Endothelial cell of umbilical vein (primary cell): ENCODE measurements at regions not wholly inside any gene's neighbourhood (a gene's known extent, or its start where the extent isn't known, plus 50 kb on each side); places are given as distances from the start of the nearest gene placed in this dataset.

ENCODE experiments used
- EZH2 ChIP-seq: IDR thresholded peaks from 2 replicates; pipeline ENCODE4 v1.6.1; 2012; ENCODE audit warnings: borderline replicate concordance, low read depth, mild to moderate bottlenecking, moderate library complexity, low read length, inconsistent platforms; ENCODE audit not compliant: severe bottlenecking
- GATA2 ChIP-seq: IDR thresholded peaks from 2 replicates; pipeline ENCODE4 v1.7.0; 2011; ENCODE audit warnings: low read depth, mild to moderate bottlenecking, moderate library complexity, mixed read lengths, low read length; ENCODE audit not compliant: insufficient read length, insufficient read depth
- POLR2A ChIP-seq: IDR thresholded peaks from 2 replicates; pipeline ENCODE4 v1.6.1; 2012; ENCODE audit warnings: low read depth, mild to moderate bottlenecking, control low read depth, low read length
- POLR2AphosphoS5 ChIP-seq: IDR thresholded peaks from 2 replicates; pipeline ENCODE4 v1.6.1; 2012; ENCODE audit warnings: low read depth, mild to moderate bottlenecking, control low read depth, low read length, moderate library complexity; ENCODE audit not compliant: insufficient read depth
- TF ChIP-seq, protein P1 (sequence below), 2 donors: IDR thresholded peaks; 1 replicate in 1 of 2; 2 replicates in 1 of 2; pipeline ENCODE4 v1.5.1; 2011; ENCODE audit warnings: low read length in 2 of 2, mild to moderate bottlenecking in 2 of 2, moderate library complexity in 2 of 2, control low read depth in 1 of 2, inconsistent platforms in 1 of 2, low read depth in 1 of 2; ENCODE audit not compliant: insufficient read depth in 1 of 2; ENCODE audit errors: extremely low read depth in 1 of 2
- TF ChIP-seq, protein P2 (sequence below): IDR thresholded peaks from 2 replicates; pipeline ENCODE4 v1.6.1; 2011; ENCODE audit not compliant: insufficient read depth, insufficient read length

DNA sequence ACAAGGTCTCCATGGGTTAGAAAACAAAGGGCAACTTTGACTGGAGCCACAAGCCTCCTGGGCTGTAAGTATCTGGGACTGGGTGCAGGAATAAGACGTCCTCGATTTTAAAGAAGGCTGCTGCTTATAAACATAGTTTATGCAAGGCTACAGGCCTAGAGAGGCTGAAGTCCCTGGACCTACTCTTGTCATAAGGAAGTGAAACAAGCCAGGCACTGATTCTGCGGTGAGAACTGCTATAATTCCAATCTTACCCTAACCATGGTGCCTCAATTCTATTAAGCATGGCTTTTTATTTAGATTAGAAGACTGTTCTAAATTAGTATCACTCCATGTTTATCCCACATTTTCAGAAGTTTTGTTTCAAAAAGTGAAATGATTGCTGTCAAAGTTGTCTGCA, 777.6 kb downstream of the PLOD2 start:
- TF ChIP-seq EZH2: no peak
- TF ChIP-seq, protein P1, sequence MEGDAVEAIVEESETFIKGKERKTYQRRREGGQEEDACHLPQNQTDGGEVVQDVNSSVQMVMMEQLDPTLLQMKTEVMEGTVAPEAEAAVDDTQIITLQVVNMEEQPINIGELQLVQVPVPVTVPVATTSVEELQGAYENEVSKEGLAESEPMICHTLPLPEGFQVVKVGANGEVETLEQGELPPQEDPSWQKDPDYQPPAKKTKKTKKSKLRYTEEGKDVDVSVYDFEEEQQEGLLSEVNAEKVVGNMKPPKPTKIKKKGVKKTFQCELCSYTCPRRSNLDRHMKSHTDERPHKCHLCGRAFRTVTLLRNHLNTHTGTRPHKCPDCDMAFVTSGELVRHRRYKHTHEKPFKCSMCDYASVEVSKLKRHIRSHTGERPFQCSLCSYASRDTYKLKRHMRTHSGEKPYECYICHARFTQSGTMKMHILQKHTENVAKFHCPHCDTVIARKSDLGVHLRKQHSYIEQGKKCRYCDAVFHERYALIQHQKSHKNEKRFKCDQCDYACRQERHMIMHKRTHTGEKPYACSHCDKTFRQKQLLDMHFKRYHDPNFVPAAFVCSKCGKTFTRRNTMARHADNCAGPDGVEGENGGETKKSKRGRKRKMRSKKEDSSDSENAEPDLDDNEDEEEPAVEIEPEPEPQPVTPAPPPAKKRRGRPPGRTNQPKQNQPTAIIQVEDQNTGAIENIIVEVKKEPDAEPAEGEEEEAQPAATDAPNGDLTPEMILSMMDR (IDR thresholded peaks at IDR 0.05; ENCODE audit: extremely low read depth in 1 of 2, insufficient read depth in 1 of 2, low read depth in 1 of 2, low read length in 2 of 2): no peak
- TF ChIP-seq, protein P2, sequence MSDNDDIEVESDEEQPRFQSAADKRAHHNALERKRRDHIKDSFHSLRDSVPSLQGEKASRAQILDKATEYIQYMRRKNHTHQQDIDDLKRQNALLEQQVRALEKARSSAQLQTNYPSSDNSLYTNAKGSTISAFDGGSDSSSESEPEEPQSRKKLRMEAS: no peak
- no peak for TF ChIP-seq POLR2A
- no peak for TF ChIP-seq POLR2AphosphoS5
- TF ChIP-seq GATA2: no peak
